Thymus (tissue), 11 donors: ENCODE measurements at regions not wholly inside any gene's neighbourhood (a gene's known extent, or its start where the extent isn't known, plus 50 kb on each side); places are given as distances from the start of the nearest gene placed in this dataset.
A peak's percentile ranks its signal among the peaks of the same experiment; 100 is the strongest.

Experiments
- DNase-seq, 9 donors: peaks; one replicate each; pipeline ENCODE4 v3.0.0-alpha.2; 2013; ENCODE audit warnings: low spot score in 9 of 9, low read depth in 6 of 9, missing footprints in 1 of 9
- H3K27ac ChIP-seq, 2 donors: one replicate each; pipeline ENCODE4 v1.5.1; 2013; ENCODE audit warnings: control low read depth in 1 of 2, low read depth in 1 of 2, low read length in 1 of 2, mild to moderate bottlenecking in 1 of 2, moderate library complexity in 1 of 2
- H3K27me3 ChIP-seq, 2 donors: one replicate each; pipeline ENCODE4 v1.5.1; 2013; ENCODE audit warnings: low read length in 1 of 2; ENCODE audit not compliant: control insufficient read depth in 2 of 2, insufficient read depth in 1 of 2
- H3K36me3 ChIP-seq, 2 donors: one replicate each; pipeline ENCODE4 v1.5.1; 2013; ENCODE audit warnings: low read length in 1 of 2, mild to moderate bottlenecking in 1 of 2, moderate library complexity in 1 of 2; ENCODE audit not compliant: control insufficient read depth in 2 of 2, insufficient read depth in 2 of 2
- H3K4me1 ChIP-seq, 2 donors: one replicate each; pipeline ENCODE4 v1.5.1; 2013; ENCODE audit warnings: low read length in 2 of 2; ENCODE audit not compliant: control insufficient read depth in 2 of 2, insufficient read depth in 2 of 2
- H3K4me3 ChIP-seq, 2 donors: one replicate each; pipeline ENCODE4 v1.5.1; 2013; ENCODE audit warnings: low read length in 2 of 2, control low read depth in 1 of 2, mild to moderate bottlenecking in 1 of 2
- H3K9me3 ChIP-seq, 2 donors: one replicate each; pipeline ENCODE4 v1.5.1; 2013; ENCODE audit warnings: low read length in 1 of 2, mild to moderate bottlenecking in 1 of 2; ENCODE audit not compliant: control insufficient read depth in 2 of 2, insufficient read depth in 1 of 2
- WGBS: extraction: QIAGEN DNeasy Blood & Tissue Kit; methylation state at CpG from one replicate; pipeline ENCODE4 v1.1.7; 2013; 5-methylcytosine and 5-hydroxymethylcytosine counted together
- donor health status: healthy.

DNA sequence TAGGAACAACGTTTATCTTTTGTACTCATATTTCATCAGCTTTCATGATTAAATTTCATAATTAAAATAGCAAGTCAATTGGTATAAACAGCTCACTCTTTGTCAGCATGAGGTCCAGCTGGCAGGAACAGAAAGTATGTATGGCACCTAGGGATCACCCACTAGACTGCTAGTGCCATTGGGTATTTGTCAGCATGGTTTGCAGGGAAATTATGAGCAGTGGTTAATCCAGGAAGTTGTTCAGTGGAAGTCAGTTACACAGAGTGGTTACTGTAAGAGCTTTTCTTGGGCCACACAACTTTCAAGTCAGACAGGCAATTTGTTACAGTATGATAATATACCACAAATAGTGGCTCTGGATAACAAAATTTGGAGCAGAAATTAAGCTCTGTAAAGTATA, 340.3 kb upstream of the RGS6 start:
- peak in 1 of 9 donors; percentile 50 for DNase-seq
- 6% methylated on average over 1 of the region's 1 CpG for WGBS
- H3K4me3 ChIP-seq: no peak overlapping the region
- H3K36me3 ChIP-seq: no peaks in the 10 kb centered on the region
- H3K27me3 ChIP-seq: no peaks in the 10 kb centered on the region
- H3K4me1 ChIP-seq: peaks cover 14 to 39% of the 10 kb centered on the region in 2 donors
- peak overlapping the region in 1 of 2 donors; percentile 23 for H3K27ac ChIP-seq
- H3K9me3 ChIP-seq: no peaks in the 10 kb centered on the region

GRCh38 chr14:71592361-71592760, 339.9 kb upstream of the RGS6 start:
- Histone ChIP-seq H3K4me3 (no peak overlapping the region), H3K36me3 (no peaks in the 10 kb centered on the region), H3K9me3 (no peaks in the 10 kb centered on the region), H3K4me1 (peaks cover 14 to 40% of the 10 kb centered on the region in 2 donors), H3K27ac (peak overlapping the region in 1 of 2 donors; percentile 23), H3K27me3 (no peaks in the 10 kb centered on the region)
- WGBS: 65% methylated on average over 2 of the region's 2 CpGs
- no peak for DNase-seq

DNA sequence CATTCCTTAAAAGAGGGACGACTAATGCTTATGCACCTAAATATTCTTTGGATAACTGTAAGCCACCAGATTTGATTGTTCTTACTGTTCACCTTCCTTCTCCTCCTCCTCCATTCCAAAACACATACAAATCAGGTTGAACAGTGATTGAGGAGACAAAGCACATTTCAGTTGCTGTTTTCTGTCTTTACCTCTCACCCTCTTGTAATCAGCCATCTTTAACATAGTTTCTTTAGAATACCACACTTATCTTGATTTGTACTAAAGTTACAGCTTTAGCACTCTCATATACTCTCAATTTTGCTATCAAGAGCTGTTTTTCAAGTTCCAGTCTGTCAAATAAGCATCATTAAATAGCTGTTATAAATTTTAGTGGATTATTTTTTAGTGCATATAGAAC, 338.3 kb upstream of the RGS6 start:
- WGBS: 99% methylated on average over 1 of the region's 1 CpG
- Histone ChIP-seq H3K36me3 (no peaks in the 10 kb centered on the region), H3K27me3 (no peaks in the 10 kb centered on the region), H3K27ac (no peak overlapping the region), H3K4me3 (no peak overlapping the region), H3K4me1 (peaks cover 19 to 40% of the 10 kb centered on the region in 2 donors), H3K9me3 (no peaks in the 10 kb centered on the region)
- no peak for DNase-seq

DNA sequence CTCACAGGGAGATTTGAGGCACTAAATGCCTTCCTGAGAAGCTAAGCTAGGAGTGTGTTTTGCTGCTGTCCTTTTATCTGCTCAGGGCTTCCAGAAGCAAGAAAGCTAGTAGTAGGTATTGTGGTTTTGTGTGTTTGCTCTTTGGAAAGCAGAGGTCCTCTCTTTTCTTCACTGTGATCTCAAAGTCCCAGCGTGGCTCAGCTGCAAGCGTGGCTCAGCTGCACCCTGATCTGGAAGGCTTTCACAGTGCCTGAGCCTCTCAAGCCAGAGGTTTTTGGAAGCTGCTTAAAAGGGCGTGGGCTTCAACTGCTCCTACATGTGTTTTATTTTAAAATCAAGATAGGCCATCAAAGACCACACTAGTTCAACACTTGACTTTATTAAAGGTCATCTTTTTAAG, 337.4 kb upstream of the RGS6 start:
- Histone ChIP-seq H3K4me1 (peaks cover 19 to 40% of the 10 kb centered on the region in 2 donors), H3K36me3 (no peaks in the 10 kb centered on the region), H3K27me3 (no peaks in the 10 kb centered on the region), H3K27ac (peak overlapping the region in 1 of 2 donors; percentile 67), H3K4me3 (no peak overlapping the region), H3K9me3 (no peaks in the 10 kb centered on the region)
- WGBS: 6% methylated on average over 3 of the region's 3 CpGs
- peak in 8 of 9 donors; percentile 52 to 89 (median 66) for DNase-seq

GRCh38 chr14:71595441-71595840, 336.8 kb upstream of the RGS6 start:
- H3K4me3 ChIP-seq: no peak overlapping the region
- H3K27ac ChIP-seq: peak overlapping the region in 1 of 2 donors; percentile 67
- no peaks in the 10 kb centered on the region for H3K36me3 ChIP-seq
- no peaks in the 10 kb centered on the region for H3K9me3 ChIP-seq
- WGBS: 94% methylated on average over 3 of the region's 3 CpGs
- H3K27me3 ChIP-seq: no peaks in the 10 kb centered on the region
- H3K4me1 ChIP-seq: peaks cover 19 to 40% of the 10 kb centered on the region in 2 donors
- no peak for DNase-seq

GRCh38 chr14:71597287-71597920, 334.8 kb upstream of the RGS6 start:
- Histone ChIP-seq H3K27me3 (no peaks in the 10 kb centered on the region), H3K36me3 (no peaks in the 10 kb centered on the region), H3K4me3 (no peak overlapping the region), H3K27ac (no peak overlapping the region), H3K9me3 (no peaks in the 10 kb centered on the region), H3K4me1 (peaks cover 14 to 35% of the 10 kb centered on the region in 2 donors)
- no peak for DNase-seq
- WGBS: 81% methylated on average over 2 of the region's 2 CpGs

- Histone ChIP-seq H3K4me1 (peaks cover 13 to 32% of the 10 kb centered on the region in 2 donors), H3K27ac (no peak overlapping the region), H3K36me3 (no peaks in the 10 kb centered on the region), H3K9me3 (no peaks in the 10 kb centered on the region), H3K27me3 (no peaks in the 10 kb centered on the region), H3K4me3 (no peak overlapping the region)
- no peak for DNase-seq
- 73% methylated on average over 4 of the region's 4 CpGs for WGBS
Observed at GRCh38 chr14:71597955-71598660, 334.1 kb upstream of the RGS6 start.

GRCh38 chr14:71600309-71600708, 331.9 kb upstream of the RGS6 start:
- no peaks in the 10 kb centered on the region for H3K27me3 ChIP-seq
- DNase-seq: no peak
- no peak overlapping the region for H3K27ac ChIP-seq
- WGBS: 98% methylated on average over 2 of the region's 2 CpGs
- no peak overlapping the region for H3K4me3 ChIP-seq
- H3K4me1 ChIP-seq: peaks cover 10 to 20% of the 10 kb centered on the region in 2 donors
- no peaks in the 10 kb centered on the region for H3K36me3 ChIP-seq
- H3K9me3 ChIP-seq: no peaks in the 10 kb centered on the region

DNA sequence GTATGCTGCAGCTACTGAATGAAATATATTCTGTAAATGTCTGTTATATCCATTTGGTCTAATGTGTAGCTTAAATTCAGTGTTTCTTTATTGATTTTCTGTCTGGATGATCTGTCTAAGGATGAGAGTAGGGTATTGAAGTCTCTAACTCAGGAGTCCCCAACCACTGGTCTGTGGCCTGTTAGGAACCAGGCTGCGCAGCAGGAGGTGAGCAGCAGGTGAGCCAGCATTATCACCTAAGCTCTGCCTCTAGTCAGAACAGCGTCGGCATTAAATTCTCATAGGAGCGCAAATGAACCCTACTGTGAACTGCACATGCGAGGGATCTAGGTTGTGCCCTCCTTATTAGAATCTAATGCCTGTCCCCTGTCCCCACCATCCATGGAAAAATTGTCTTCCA, 329.7 kb upstream of the RGS6 start:
- 96% methylated on average over 5 of the region's 5 CpGs for WGBS
- H3K4me1 ChIP-seq: peaks cover 18 to 29% of the 10 kb centered on the region in 2 donors
- no peak for DNase-seq

More for the DNA sequence above, 329.7 kb upstream of the RGS6 start:
- H3K36me3 ChIP-seq: no peaks in the 10 kb centered on the region
- no peak overlapping the region for H3K27ac ChIP-seq
- H3K4me3 ChIP-seq: no peak overlapping the region
- peaks cover 0 to 8% of the 10 kb centered on the region in 2 donors for H3K9me3 ChIP-seq
- no peaks in the 10 kb centered on the region for H3K27me3 ChIP-seq
